HepG2 (cell line): ENCODE measurements at regions not wholly inside any gene's neighbourhood (a gene's known extent, or its start where the extent isn't known, plus 50 kb on each side); places are given as distances from the start of the nearest gene placed in this dataset.

Experiments used
- ARHGAP35 ChIP-seq: sonication (generic); formaldehyde crosslinking; IDR thresholded peaks from 2 replicates; pipeline ENCODE4 v1.9.0; 2022; ENCODE audit warnings: mild to moderate bottlenecking, inconsistent platforms, moderate library complexity, missing genetic modification reagents, borderline replicate concordance
- ZNF513 ChIP-seq: sonication (generic); formaldehyde crosslinking; conservative IDR thresholded peaks from 2 replicates; pipeline ENCODE4 v1.5.0; 2020; ENCODE audit warnings: missing genetic modification reagents
- ZNF740 ChIP-seq: sonication (generic); formaldehyde crosslinking; IDR thresholded peaks from 2 replicates; pipeline ENCODE4 v1.4.0; 2020; ENCODE audit warnings: missing genetic modification reagents

DNA sequence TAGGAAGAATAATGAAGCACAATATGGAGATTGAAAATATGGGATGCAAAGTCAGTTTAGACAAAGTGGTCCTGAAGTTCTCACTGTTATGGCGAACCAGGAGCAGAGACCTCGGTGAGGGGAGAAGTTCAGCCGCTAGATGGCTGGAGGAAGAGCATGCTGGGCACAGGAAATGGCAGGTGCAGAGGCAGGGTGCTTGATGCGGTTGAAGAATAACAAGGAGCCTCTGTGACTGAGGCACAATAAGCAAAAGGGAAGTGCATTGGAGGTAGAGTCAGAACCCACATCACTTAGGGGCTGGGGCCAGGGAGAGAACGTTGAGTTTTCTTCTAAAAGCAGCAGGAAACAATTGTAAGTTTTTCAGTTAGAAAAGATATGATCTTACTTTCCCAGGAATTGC, 1725.2 kb downstream of the EFNB2 start:
- no peak for TF ChIP-seq ZNF513 (CRISPR knock-in tag)
- no peak for TF ChIP-seq ARHGAP35 (CRISPR knock-in tag)
- no peak for TF ChIP-seq ZNF740 (CRISPR knock-in tag)
